HepG2 (cell line): ENCODE measurements at regions not wholly inside any gene's neighbourhood (a gene's known extent, or its start where the extent isn't known, plus 50 kb on each side); places are given as distances from the start of the nearest gene placed in this dataset.

ENCODE experiments used
- CEBPB ChIP-seq: IDR thresholded peaks from 2 replicates; pipeline ENCODE4 v1.6.1; 2011; ENCODE audit warnings: low read depth, low read length, improper control_type of control experiment, borderline replicate concordance
- ISL2 ChIP-seq: sonication (generic); formaldehyde crosslinking; IDR thresholded peaks from 2 replicates; pipeline ENCODE4 v1.5.0; 2020; ENCODE audit warnings: missing genetic modification reagents
- JUND ChIP-seq: sonication (generic); formaldehyde crosslinking; IDR thresholded peaks from 2 replicates; pipeline ENCODE4 v1.8.0; 2022; ENCODE audit warnings: mild to moderate bottlenecking, missing genetic modification reagents
- MAZ ChIP-seq, 2 experiments: sonication (generic) in 1 of 2; formaldehyde crosslinking in 1 of 2; IDR thresholded peaks; 2 replicates each; pipeline versions ENCODE4 v1.5.0 to v1.6.1; 2012 to 2020; ENCODE audit warnings: low read depth in 2 of 2, mild to moderate bottlenecking in 2 of 2, borderline replicate concordance in 1 of 2, improper control_type of control experiment in 1 of 2, low read length in 1 of 2, missing genetic modification reagents in 1 of 2, moderate library complexity in 1 of 2
- NFYB ChIP-seq: sonication (generic); formaldehyde crosslinking; IDR thresholded peaks from 2 replicates; pipeline ENCODE4 v1.4.0; 2020; ENCODE audit warnings: missing genetic modification reagents
- ZNF546 ChIP-seq: sonication (generic); formaldehyde crosslinking; conservative IDR thresholded peaks from 2 replicates; pipeline ENCODE4 v1.8.1; 2023; ENCODE audit warnings: mild to moderate bottlenecking, missing genetic modification reagents
- TF ChIP-seq, protein P1 (sequence below): sonication (generic); formaldehyde crosslinking; IDR thresholded peaks from 2 replicates; pipeline ENCODE4 v1.5.0; 2020; ENCODE audit warnings: mild to moderate bottlenecking, missing genetic modification reagents, moderate library complexity
- TF ChIP-seq, protein P2 (sequence below): sonication (generic); formaldehyde crosslinking; IDR thresholded peaks from 2 replicates; pipeline ENCODE4 v1.4.0; 2020; ENCODE audit warnings: missing genetic modification reagents

DNA sequence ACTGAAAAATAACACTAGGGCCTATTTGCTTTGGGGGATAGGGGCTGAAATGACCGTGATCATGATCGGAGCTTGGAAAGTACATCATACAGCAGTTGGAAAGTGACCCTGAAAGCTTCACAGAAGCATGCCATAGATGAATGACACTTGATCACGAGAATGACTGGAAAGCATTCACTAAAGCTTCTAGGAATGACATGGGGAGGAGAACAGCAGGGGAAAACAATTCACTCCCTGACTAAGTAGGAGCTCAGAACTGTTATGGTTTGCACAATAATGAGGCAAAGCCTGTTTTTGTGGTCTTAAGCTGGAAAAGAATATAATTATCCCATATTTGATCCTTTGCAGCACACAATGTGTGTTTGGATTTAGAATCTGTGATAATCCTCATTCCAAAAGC is 237.5 kb downstream of the NOL4 start:
- TF ChIP-seq, protein P1, sequence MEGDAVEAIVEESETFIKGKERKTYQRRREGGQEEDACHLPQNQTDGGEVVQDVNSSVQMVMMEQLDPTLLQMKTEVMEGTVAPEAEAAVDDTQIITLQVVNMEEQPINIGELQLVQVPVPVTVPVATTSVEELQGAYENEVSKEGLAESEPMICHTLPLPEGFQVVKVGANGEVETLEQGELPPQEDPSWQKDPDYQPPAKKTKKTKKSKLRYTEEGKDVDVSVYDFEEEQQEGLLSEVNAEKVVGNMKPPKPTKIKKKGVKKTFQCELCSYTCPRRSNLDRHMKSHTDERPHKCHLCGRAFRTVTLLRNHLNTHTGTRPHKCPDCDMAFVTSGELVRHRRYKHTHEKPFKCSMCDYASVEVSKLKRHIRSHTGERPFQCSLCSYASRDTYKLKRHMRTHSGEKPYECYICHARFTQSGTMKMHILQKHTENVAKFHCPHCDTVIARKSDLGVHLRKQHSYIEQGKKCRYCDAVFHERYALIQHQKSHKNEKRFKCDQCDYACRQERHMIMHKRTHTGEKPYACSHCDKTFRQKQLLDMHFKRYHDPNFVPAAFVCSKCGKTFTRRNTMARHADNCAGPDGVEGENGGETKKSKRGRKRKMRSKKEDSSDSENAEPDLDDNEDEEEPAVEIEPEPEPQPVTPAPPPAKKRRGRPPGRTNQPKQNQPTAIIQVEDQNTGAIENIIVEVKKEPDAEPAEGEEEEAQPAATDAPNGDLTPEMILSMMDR (CRISPR knock-in tag) = no peak
- TF ChIP-seq NFYB (CRISPR knock-in tag) (no peak), ISL2 (no peak), CEBPB (no peak), ZNF546 (CRISPR knock-in tag) (no peak), JUND (CRISPR knock-in tag) (no peak), MAZ (IDR thresholded peaks at IDR 0.05; ENCODE audit: borderline replicate concordance, low read depth, low read length) (no peak), MAZ (CRISPR knock-in tag; IDR thresholded peaks at IDR 0.05; ENCODE audit: low read depth) (no peak)
- TF ChIP-seq, protein P2, sequence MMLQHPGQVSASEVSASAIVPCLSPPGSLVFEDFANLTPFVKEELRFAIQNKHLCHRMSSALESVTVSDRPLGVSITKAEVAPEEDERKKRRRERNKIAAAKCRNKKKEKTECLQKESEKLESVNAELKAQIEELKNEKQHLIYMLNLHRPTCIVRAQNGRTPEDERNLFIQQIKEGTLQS (CRISPR knock-in tag) = no peak
